ENCODE measurements at regions not wholly inside any gene's neighbourhood (a gene's known extent, or its start where the extent isn't known, plus 50 kb on each side); places are given as distances from the start of the nearest gene placed in this dataset.

DNA sequence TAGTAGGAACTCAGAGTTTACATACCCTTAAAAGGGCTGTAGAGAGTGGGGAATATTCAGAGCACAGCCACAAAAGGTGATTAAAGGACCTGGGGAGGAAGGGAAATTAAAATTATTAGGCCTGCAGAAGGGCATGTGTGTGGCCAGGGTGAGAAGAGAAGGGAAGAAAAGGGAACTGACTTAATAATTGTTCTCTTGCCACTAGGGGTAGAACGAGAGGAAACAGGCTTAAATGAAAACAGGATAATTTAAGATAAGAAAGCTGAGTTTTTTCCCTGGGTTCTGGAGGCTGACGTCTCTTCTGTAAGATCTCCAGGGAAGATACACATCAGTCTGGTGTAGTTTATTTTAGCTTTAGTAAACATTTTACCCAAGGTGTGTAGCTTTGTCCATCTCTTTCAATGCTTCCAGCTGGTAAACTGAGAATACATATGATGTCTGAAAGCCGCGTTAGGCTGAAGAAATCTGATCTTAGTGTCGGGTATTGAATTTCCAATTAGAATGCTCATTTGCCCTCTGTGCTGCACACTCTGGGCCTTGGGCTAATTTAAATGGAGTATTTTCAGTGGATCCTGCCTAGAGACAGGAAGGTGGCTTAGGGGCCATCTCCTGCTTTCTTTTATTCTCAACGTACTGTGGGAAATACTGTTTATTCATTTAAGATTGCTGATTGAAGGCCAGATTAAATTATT, 416.8 kb downstream of the TMEM38B start:
- no peak overlapping the region for H3K4me3 Mint-ChIP-seq (ENCODE audit: unreplicated experiment)
- no peak for DNase-seq (ENCODE audit: extremely low spot score, unreplicated experiment)
- H3K27me3 Mint-ChIP-seq (ENCODE audit: unreplicated experiment) = peaks cover 9% of the 10 kb centered on the region
- H3K27ac Mint-ChIP-seq (ENCODE audit: unreplicated experiment) = no peak overlapping the region
- TF ChIP-seq, protein P1, sequence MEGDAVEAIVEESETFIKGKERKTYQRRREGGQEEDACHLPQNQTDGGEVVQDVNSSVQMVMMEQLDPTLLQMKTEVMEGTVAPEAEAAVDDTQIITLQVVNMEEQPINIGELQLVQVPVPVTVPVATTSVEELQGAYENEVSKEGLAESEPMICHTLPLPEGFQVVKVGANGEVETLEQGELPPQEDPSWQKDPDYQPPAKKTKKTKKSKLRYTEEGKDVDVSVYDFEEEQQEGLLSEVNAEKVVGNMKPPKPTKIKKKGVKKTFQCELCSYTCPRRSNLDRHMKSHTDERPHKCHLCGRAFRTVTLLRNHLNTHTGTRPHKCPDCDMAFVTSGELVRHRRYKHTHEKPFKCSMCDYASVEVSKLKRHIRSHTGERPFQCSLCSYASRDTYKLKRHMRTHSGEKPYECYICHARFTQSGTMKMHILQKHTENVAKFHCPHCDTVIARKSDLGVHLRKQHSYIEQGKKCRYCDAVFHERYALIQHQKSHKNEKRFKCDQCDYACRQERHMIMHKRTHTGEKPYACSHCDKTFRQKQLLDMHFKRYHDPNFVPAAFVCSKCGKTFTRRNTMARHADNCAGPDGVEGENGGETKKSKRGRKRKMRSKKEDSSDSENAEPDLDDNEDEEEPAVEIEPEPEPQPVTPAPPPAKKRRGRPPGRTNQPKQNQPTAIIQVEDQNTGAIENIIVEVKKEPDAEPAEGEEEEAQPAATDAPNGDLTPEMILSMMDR (IDR thresholded peaks at IDR 0.05) = no peak
- no peaks in the 10 kb centered on the region for H3K36me3 Mint-ChIP-seq (ENCODE audit: unreplicated experiment)
- H3K4me1 Mint-ChIP-seq (ENCODE audit: unreplicated experiment) = no peaks in the 10 kb centered on the region
- no peaks in the 10 kb centered on the region for H3K9me3 Mint-ChIP-seq (ENCODE audit: unreplicated experiment)

DNA sequence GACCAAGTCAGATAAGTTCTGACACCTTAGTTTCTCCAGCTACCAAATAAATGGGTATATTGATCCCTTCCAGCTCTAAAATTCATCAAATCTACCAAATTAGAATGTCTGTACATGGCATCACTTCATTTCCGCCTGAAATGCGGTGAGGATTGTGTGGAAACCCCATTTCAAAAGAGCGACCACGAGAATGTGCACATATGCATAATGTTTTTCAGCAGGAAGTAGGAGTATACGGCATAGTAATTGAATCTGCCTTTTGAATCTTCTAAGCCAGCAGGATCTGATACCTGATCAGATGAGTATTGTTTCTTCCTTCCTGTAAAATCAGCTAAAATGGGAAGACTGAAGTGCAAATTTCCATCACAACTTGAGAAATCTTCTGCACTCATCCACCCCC, 418.6 kb downstream of the TMEM38B start:
- Mint-ChIP-seq H3K27me3 (ENCODE audit: unreplicated experiment) (peaks cover 9% of the 10 kb centered on the region), H3K4me1 (ENCODE audit: unreplicated experiment) (no peaks in the 10 kb centered on the region)

DNA sequence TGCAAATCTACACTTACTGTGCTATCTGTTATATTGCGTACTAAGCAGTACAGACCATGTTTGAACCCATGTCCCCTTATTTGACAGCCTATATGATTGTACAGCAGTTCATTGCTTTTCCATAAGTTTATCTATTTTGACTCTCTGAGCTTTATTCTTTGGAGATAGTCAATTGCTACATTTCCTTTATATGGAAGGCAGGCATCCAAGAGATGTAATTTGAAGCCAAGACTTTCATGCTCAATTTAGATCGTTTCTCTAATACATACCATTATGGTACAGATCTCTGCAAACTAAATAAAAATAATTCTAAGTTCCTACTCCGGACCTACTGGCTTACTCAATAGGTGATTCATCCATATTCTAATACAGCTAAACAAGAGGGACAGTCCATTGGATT, 424.8 kb downstream of the TMEM38B start:
- H3K27ac Mint-ChIP-seq (ENCODE audit: unreplicated experiment) = no peak overlapping the region
- no peaks in the 10 kb centered on the region for H3K4me1 Mint-ChIP-seq (ENCODE audit: unreplicated experiment)
- H3K4me3 Mint-ChIP-seq (ENCODE audit: unreplicated experiment) = no peak overlapping the region
- TF ChIP-seq, protein P1 (IDR thresholded peaks at IDR 0.05) = no peak
- DNase-seq (ENCODE audit: extremely low spot score, unreplicated experiment) = no peak
- H3K27me3 Mint-ChIP-seq (ENCODE audit: unreplicated experiment) = peaks cover 2% of the 10 kb centered on the region
- no peaks in the 10 kb centered on the region for H3K9me3 Mint-ChIP-seq (ENCODE audit: unreplicated experiment)
- H3K36me3 Mint-ChIP-seq (ENCODE audit: unreplicated experiment) = no peaks in the 10 kb centered on the region

More for the DNA sequence above, 418.6 kb downstream of the TMEM38B start:
- TF ChIP-seq, protein P1 (IDR thresholded peaks at IDR 0.05) = no peak
- H3K4me3 Mint-ChIP-seq (ENCODE audit: unreplicated experiment) = no peak overlapping the region
- no peaks in the 10 kb centered on the region for H3K36me3 Mint-ChIP-seq (ENCODE audit: unreplicated experiment)
- no peak for DNase-seq (ENCODE audit: extremely low spot score, unreplicated experiment)
- H3K9me3 Mint-ChIP-seq (ENCODE audit: unreplicated experiment) = no peaks in the 10 kb centered on the region
- H3K27ac Mint-ChIP-seq (ENCODE audit: unreplicated experiment) = no peak overlapping the region

DNA sequence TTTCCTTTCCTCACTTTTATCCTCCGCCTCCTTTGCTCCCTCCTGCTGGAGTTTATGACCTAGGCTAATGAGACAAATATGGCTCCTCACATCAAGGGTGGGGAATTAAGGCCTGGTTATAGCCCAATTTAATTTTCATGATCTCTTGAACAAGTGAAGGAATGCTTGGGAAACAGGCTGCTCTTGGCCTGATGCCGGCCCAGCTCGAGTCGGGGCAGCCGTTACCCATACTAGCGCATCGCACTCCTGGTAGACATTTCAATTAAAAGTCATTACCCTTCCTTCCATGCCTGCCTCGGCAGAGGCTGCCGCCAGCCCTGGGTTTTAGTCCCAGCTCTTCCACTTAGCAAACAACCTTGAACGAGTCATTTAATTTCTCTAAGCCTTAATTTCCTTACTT, 425.7 kb downstream of the TMEM38B start:
- DNase-seq (ENCODE audit: extremely low spot score, unreplicated experiment) = no peak
- TF ChIP-seq, protein P1 (IDR thresholded peaks at IDR 0.05) = no peak
- no peaks in the 10 kb centered on the region for H3K4me1 Mint-ChIP-seq (ENCODE audit: unreplicated experiment)
- H3K36me3 Mint-ChIP-seq (ENCODE audit: unreplicated experiment) = no peaks in the 10 kb centered on the region
- H3K27me3 Mint-ChIP-seq (ENCODE audit: unreplicated experiment) = peaks cover 2% of the 10 kb centered on the region
- H3K4me3 Mint-ChIP-seq (ENCODE audit: unreplicated experiment) = no peak overlapping the region
- peaks cover under 1% of the 10 kb centered on the region for H3K9me3 Mint-ChIP-seq (ENCODE audit: unreplicated experiment)
- H3K27ac Mint-ChIP-seq (ENCODE audit: unreplicated experiment) = no peak overlapping the region

DNA sequence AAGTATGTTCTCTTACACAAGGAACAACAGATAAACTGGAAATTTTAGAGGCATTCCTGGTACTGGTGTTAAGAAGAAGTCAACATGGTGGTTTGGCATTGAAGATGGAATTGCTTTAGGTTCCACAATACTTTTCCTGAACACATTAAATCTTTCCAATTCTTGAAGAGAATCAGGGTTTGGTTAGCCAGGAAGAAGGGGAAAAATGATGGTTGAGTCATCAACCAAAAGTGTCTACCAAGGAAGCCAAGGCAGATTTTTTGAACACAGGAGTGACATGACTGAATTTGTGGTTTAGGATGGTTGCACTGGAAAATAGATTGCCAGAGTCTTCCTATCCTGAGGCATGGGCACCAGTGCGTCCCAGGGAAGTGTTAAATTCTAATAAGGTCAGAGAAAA, 433.4 kb downstream of the TMEM38B start:
- H3K4me3 Mint-ChIP-seq (ENCODE audit: unreplicated experiment) = no peak overlapping the region
- H3K36me3 Mint-ChIP-seq (ENCODE audit: unreplicated experiment) = no peaks in the 10 kb centered on the region
- H3K9me3 Mint-ChIP-seq (ENCODE audit: unreplicated experiment) = peaks cover 12% of the 10 kb centered on the region
- H3K27ac Mint-ChIP-seq (ENCODE audit: unreplicated experiment) = no peak overlapping the region
- no peaks in the 10 kb centered on the region for H3K4me1 Mint-ChIP-seq (ENCODE audit: unreplicated experiment)
- TF ChIP-seq, protein P1 (IDR thresholded peaks at IDR 0.05) = no peak
- DNase-seq (ENCODE audit: extremely low spot score, unreplicated experiment) = no peak
- H3K27me3 Mint-ChIP-seq (ENCODE audit: unreplicated experiment) = no peaks in the 10 kb centered on the region

Data from osteocyte (in vitro differentiated cells).